AG04450 (cell line): ENCODE measurements at regions not wholly inside any gene's neighbourhood (a gene's known extent, or its start where the extent isn't known, plus 50 kb on each side); places are given as distances from the start of the nearest gene placed in this dataset.
"Not testable (repeated sequence)": the region's sequence is repeated elsewhere in the genome, so short reads cannot be mapped to it uniquely, and the experiment has no call there.

Source experiments
- CTCF ChIA-PET: fragments of 300-600, 350-600 bp; formaldehyde crosslinking; extraction: SDS; loops from one replicate; lab custom pipeline; 2022; ENCODE audit warnings: antibody characterized with exemption, inconsistent platforms; lab: Charles Lee
- POLR2A ChIA-PET: fragments of 350-600 bp; formaldehyde crosslinking; extraction: SDS; loops from one replicate; lab custom pipeline; 2021; ENCODE audit warnings: antibody characterized with exemption, inconsistent platforms; lab: Yijun Ruan, JAX
- DNase-seq: peaks from one replicate; pipeline ENCODE4 v3.0.0-alpha.2; 2011; ENCODE audit warnings: low read depth, low spot score
- H3K27ac ChIP-seq: one replicate; pipeline ENCODE4 v1.5.1; 2012; ENCODE audit warnings: low read depth, low read length, control low read depth
- H3K27me3 ChIP-seq: one replicate; pipeline ENCODE4 v1.6.0; 2012; ENCODE audit warnings: low read length; ENCODE audit not compliant: control insufficient read depth, insufficient read depth
- H3K4me3 ChIP-seq: 2 replicates; pipeline ENCODE4 v1.5.1; 2011; ENCODE audit warnings: mild to moderate bottlenecking, low read depth, low read length, control low read depth
- H3K9me3 ChIP-seq: 2 replicates; pipeline ENCODE4 v1.5.1; 2012; ENCODE audit warnings: low read length; ENCODE audit not compliant: control insufficient read depth, insufficient read depth
- TF ChIP-seq, protein P1 (sequence below): IDR thresholded peaks from 2 replicates; pipeline ENCODE4 v1.5.1; 2011; ENCODE audit warnings: low read depth, low read length, control low read depth, inconsistent platforms

- CTCF ChIA-PET = no interaction called here
Measured at GRCh38 chr6:135114355-135115145, 59.9 kb upstream of the HBS1L start.

DNA sequence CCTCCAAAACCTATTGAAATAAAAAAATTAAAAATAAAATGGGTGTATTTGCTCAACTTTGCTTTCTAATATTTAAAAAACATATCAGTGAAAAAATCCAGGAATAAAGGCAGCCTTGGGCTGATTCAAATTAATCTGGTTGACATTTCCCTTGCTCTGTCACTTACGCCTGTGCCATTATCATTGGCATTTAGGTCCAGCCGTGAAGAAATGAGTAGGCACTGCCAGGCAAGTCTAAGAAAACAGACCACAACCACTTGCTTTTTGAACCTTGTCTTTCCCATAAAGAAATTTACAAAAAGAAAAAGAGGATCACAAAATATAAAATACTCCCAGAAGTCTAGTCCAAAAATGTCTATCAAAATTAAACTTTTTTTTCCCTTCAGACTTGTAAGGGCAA, 59.2 kb upstream of the HBS1L start:
- peaks cover 15% of the 10 kb centered on the region for H3K27me3 ChIP-seq
- DNase-seq = no peak
- no peak overlapping the region for H3K4me3 ChIP-seq
- POLR2A ChIA-PET = no interaction called here
- H3K9me3 ChIP-seq = no peaks in the 10 kb centered on the region
- CTCF ChIA-PET = no interaction called here
- no peak overlapping the region for H3K27ac ChIP-seq
- TF ChIP-seq, protein P1, sequence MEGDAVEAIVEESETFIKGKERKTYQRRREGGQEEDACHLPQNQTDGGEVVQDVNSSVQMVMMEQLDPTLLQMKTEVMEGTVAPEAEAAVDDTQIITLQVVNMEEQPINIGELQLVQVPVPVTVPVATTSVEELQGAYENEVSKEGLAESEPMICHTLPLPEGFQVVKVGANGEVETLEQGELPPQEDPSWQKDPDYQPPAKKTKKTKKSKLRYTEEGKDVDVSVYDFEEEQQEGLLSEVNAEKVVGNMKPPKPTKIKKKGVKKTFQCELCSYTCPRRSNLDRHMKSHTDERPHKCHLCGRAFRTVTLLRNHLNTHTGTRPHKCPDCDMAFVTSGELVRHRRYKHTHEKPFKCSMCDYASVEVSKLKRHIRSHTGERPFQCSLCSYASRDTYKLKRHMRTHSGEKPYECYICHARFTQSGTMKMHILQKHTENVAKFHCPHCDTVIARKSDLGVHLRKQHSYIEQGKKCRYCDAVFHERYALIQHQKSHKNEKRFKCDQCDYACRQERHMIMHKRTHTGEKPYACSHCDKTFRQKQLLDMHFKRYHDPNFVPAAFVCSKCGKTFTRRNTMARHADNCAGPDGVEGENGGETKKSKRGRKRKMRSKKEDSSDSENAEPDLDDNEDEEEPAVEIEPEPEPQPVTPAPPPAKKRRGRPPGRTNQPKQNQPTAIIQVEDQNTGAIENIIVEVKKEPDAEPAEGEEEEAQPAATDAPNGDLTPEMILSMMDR = no peak

More at GRCh38 chr6:135114355-135115145, 59.9 kb upstream of the HBS1L start:
- Histone ChIP-seq H3K4me3 (no peak overlapping the region), H3K9me3 (no peaks in the 10 kb centered on the region), H3K27me3 (peaks cover 16% of the 10 kb centered on the region), H3K27ac (no peak overlapping the region)
- DNase-seq = no peak
- TF ChIP-seq, protein P1 = no peak
- POLR2A ChIA-PET = no interaction called here

- H3K4me3 ChIP-seq, H3K27ac ChIP-seq, H3K9me3 ChIP-seq, DNase-seq, POLR2A ChIA-PET, CTCF ChIA-PET: not testable (repeated sequence)
- peaks cover 12% of the 10 kb centered on the region for H3K27me3 ChIP-seq
Measured at GRCh38 chr6:135112951-135113350, 58.3 kb upstream of the HBS1L start.

DNA sequence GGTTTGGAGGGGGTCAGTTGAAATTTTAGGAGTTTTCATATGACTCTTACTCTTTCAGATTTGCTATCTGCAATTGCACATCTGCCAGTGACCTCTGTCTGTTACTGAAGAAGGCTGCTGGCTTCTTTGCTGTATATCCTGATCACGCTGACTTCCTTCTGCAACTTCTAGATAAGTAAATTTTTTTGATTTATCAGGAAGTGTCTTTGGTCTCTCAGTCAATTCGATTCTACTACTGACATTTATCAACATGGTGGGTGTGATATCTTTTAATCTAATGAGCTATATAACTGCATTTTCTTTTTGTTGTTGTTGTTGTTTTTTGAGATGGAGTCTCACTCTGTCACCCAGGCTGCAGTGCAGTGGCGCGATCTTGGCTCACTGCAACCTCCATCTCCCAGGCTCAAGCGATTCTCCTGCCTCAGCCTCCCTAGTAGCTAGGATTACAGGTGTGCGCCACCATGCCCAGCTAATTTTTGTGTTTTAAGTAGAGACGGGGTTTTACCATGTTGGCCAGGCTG, 55.7 kb upstream of the HBS1L start:
- H3K4me3 ChIP-seq, H3K9me3 ChIP-seq, H3K27ac ChIP-seq, DNase-seq, POLR2A ChIA-PET, CTCF ChIA-PET, H3K27me3 ChIP-seq: not testable (repeated sequence)

DNA sequence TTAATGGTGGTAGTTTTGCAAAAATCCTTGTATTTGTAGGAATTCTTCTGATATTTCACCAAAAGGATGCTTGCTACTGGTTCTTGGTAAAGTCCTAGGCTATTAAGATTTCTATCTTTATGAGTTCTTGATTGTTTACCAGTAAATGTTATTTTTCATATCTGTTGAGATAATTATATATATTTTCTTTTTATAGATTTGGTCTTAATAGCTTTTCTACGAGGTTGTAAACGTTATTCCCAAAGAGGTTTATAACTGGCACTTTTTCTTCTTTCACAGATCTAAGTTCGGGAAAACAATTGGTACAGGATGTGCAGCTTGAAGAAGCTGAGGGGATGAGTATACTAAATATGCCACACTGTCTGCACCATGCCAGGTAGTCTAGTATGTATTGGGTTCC, 55.1 kb upstream of the HBS1L start:
- no peak overlapping the region for H3K4me3 ChIP-seq
- TF ChIP-seq, protein P1 = no peak
- H3K9me3 ChIP-seq = no peaks in the 10 kb centered on the region
- no peak overlapping the region for H3K27ac ChIP-seq
- CTCF ChIA-PET = no interaction called here
- DNase-seq = no peak
- peaks cover 9% of the 10 kb centered on the region for H3K27me3 ChIP-seq
- POLR2A ChIA-PET = no interaction called here

- Histone ChIP-seq H3K4me3 (no peak overlapping the region), H3K27me3 (peaks cover 13% of the 10 kb centered on the region), H3K27ac (no peak overlapping the region), H3K9me3 (no peaks in the 10 kb centered on the region)
- CTCF ChIA-PET = no interaction called here
- POLR2A ChIA-PET = no interaction called here
- TF ChIP-seq, protein P1 = no peak
- DNase-seq = no peak
Measured at GRCh38 chr6:135108692-135109091, 54.1 kb upstream of the HBS1L start.
